NK-92 treated with Interleukin-12 subunit alpha and Interleukin-12 subunit beta, amount 100 ng/mL, for 24 hours (cell line): ENCODE measurements at regions not wholly inside any gene's neighbourhood (a gene's known extent, or its start where the extent isn't known, plus 50 kb on each side); places are given as distances from the start of the nearest gene placed in this dataset.

Experiments used
- DNase-seq: peaks from one replicate; lab custom pipeline; 2025; lab: John Stamatoyannopoulos, UW

- no peak for DNase-seq
Observed at GRCh38 chrY:7977301-7977700, 1065.7 kb upstream of the AMELY start.

- no peak for DNase-seq
Observed at GRCh38 chrY:7968293-7968692, 1056.7 kb upstream of the AMELY start.

GRCh38 chrY:7966916-7967315 lies 1055.4 kb upstream of the AMELY start:
- DNase-seq, result no peak

- DNase-seq, result no peak
Observed at GRCh38 chrY:7963393-7963792, 1051.8 kb upstream of the AMELY start.

GRCh38 chrY:7962350-7962749 lies 1050.8 kb upstream of the AMELY start:
- no peak for DNase-seq

- DNase-seq, result no peak
Observed at GRCh38 chrY:7961811-7962210, 1050.3 kb upstream of the AMELY start.

GRCh38 chrY:7957773-7958172 lies 1046.2 kb upstream of the AMELY start:
- DNase-seq, result no peak

- no peak for DNase-seq
Observed at GRCh38 chrY:7951187-7951852, 1039.8 kb upstream of the AMELY start.

GRCh38 chrY:7944135-7944534 lies 1032.6 kb upstream of the AMELY start:
- DNase-seq, result no peak

GRCh38 chrY:7942711-7943110 lies 1031.2 kb upstream of the AMELY start:
- DNase-seq, result no peak

GRCh38 chrY:7941856-7942255 lies 1030.3 kb upstream of the AMELY start:
- no peak for DNase-seq

GRCh38 chrY:7938982-7939718 lies 1027.6 kb upstream of the AMELY start:
- no peak for DNase-seq

GRCh38 chrY:7936831-7937230 lies 1025.3 kb upstream of the AMELY start:
- no peak for DNase-seq

GRCh38 chrY:7936046-7936445 lies 1024.5 kb upstream of the AMELY start:
- no peak for DNase-seq

- DNase-seq, result no peak
Observed at GRCh38 chrY:7935606-7936005, 1024.1 kb upstream of the AMELY start.

- no peak for DNase-seq
Observed at GRCh38 chrY:7932424-7932823, 1020.9 kb upstream of the AMELY start.

- DNase-seq, result no peak
Observed at GRCh38 chrY:7929866-7930265, 1018.3 kb upstream of the AMELY start.

- no peak for DNase-seq
Observed at GRCh38 chrY:7924059-7924458, 1012.5 kb upstream of the AMELY start.

- DNase-seq, result no peak
Observed at GRCh38 chrY:7923476-7924017, 1012.0 kb upstream of the AMELY start.

GRCh38 chrY:7920382-7920781 lies 1008.8 kb upstream of the AMELY start:
- DNase-seq, result no peak

GRCh38 chrY:7888506-7888905 lies 977.0 kb upstream of the AMELY start:
- no peak for DNase-seq

GRCh38 chrY:7881696-7882095 lies 970.1 kb upstream of the AMELY start:
- DNase-seq, result no peak

GRCh38 chrY:7879245-7879644 lies 967.7 kb upstream of the AMELY start:
- DNase-seq, result no peak

- no peak for DNase-seq
Observed at GRCh38 chrY:7878719-7879118, 967.2 kb upstream of the AMELY start.
